Neural crest cell (in vitro differentiated cells): ENCODE measurements at regions not wholly inside any gene's neighbourhood (a gene's known extent, or its start where the extent isn't known, plus 50 kb on each side); places are given as distances from the start of the nearest gene placed in this dataset.
"Not testable (repeated sequence)": the region's sequence is repeated elsewhere in the genome, so short reads cannot be mapped to it uniquely, and the experiment has no call there.

ENCODE experiments used
- DNase-seq: peaks from one replicate; pipeline ENCODE4 v3.0.0; 2021; ENCODE audit warnings: low read depth, mixed read lengths, low spot score
- H3K27ac Mint-ChIP-seq: one replicate; pipeline ENCODE4 v1.8.0; 2021; ENCODE audit warnings: mild to moderate bottlenecking, mixed read lengths; ENCODE audit not compliant: unreplicated experiment
- H3K27me3 Mint-ChIP-seq: 2 replicates; pipeline ENCODE4 v1.8.0; 2021; ENCODE audit warnings: low read depth, mild to moderate bottlenecking, mixed read lengths
- H3K36me3 Mint-ChIP-seq: 2 replicates; pipeline ENCODE4 v1.8.0; 2021; ENCODE audit warnings: low read depth, mild to moderate bottlenecking, mixed read lengths
- H3K4me1 Mint-ChIP-seq: 2 replicates; pipeline ENCODE4 v1.8.0; 2021; ENCODE audit warnings: mixed read lengths
- H3K4me3 Mint-ChIP-seq: one replicate; pipeline ENCODE4 v1.8.0; 2021; ENCODE audit warnings: mild to moderate bottlenecking, mixed read lengths
- H3K9me3 Mint-ChIP-seq: 2 replicates; pipeline ENCODE4 v1.8.0; 2021; ENCODE audit warnings: mixed read lengths
- TF ChIP-seq, protein P1 (sequence below): fragments of 200-600 bp; sonication (generic); conservative IDR thresholded peaks from 2 replicates; pipeline ENCODE4 v1.5.0; 2021; ENCODE audit warnings: antibody characterized with exemption, mild to moderate bottlenecking

DNA sequence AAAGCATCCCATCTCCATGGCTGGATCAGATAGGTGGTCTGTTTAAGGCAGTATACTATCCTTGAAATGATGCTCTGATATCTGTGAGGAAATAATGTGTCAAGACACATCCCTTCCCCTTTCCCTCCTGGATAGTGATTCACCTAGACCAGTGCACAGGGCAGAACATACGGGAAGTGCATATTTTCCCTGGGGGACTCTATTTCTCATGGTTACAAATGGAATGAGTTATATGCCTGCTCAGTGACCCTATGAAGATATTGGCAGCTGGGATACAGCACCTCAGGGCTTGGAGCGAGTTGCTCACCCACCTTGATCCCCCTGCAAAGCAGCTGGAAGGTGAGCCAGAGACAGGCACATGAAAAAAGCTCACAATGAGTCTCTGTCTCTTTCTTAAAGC lies 67.5 kb upstream of the PRL start:
- TF ChIP-seq, protein P1, sequence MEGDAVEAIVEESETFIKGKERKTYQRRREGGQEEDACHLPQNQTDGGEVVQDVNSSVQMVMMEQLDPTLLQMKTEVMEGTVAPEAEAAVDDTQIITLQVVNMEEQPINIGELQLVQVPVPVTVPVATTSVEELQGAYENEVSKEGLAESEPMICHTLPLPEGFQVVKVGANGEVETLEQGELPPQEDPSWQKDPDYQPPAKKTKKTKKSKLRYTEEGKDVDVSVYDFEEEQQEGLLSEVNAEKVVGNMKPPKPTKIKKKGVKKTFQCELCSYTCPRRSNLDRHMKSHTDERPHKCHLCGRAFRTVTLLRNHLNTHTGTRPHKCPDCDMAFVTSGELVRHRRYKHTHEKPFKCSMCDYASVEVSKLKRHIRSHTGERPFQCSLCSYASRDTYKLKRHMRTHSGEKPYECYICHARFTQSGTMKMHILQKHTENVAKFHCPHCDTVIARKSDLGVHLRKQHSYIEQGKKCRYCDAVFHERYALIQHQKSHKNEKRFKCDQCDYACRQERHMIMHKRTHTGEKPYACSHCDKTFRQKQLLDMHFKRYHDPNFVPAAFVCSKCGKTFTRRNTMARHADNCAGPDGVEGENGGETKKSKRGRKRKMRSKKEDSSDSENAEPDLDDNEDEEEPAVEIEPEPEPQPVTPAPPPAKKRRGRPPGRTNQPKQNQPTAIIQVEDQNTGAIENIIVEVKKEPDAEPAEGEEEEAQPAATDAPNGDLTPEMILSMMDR, result no peak
- Mint-ChIP-seq H3K27ac (no peak overlapping the region), H3K4me1 (peaks cover 24% of the 10 kb centered on the region), H3K36me3 (peaks cover 5% of the 10 kb centered on the region), H3K4me3 (no peak overlapping the region), H3K27me3 (no peaks in the 10 kb centered on the region), H3K9me3 (no peaks in the 10 kb centered on the region)
- no peak for DNase-seq

DNA sequence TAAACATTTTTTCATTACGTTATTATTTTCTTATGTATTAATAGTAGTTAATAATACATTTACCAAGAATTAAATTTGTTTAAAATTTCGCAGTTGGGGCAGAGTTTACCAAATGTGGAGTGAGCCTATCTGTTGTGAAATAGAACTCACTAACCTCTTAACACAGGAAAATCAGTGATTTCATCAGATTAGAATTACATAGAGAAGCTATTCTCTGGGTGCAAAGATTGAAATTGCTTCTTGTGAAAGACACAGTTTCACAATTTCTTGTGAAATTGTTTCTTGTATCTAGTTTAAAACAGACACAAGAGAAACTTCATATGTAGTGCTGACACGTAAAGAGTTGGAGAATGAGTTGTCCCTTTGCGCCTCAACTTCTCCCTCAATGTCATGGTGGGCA lies 69.4 kb upstream of the PRL start:
- Mint-ChIP-seq H3K27me3 (no peaks in the 10 kb centered on the region), H3K27ac (no peak overlapping the region), H3K9me3 (no peaks in the 10 kb centered on the region), H3K4me3 (no peak overlapping the region), H3K4me1 (peaks cover 24% of the 10 kb centered on the region), H3K36me3 (peaks cover 9% of the 10 kb centered on the region)
- TF ChIP-seq, protein P1, result no peak
- no peak for DNase-seq

DNA sequence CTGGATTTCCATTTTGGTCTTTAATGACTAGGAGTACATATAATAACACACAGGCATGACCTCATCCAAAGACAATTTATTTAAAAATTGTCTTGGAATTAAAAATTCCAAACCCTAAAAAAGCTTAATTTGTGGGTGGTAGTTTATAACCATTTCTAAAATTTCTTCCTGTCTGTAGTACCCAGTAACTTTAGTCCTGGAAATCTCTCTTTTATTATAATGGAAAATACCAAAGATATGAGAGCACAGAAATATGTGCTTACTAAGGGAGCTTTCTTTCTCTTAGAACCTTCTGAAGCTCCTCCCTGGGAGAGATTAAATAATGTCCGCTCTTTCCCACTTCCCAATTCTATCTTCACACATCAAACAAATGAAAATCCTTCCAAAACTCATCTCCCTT lies 70.5 kb upstream of the PRL start:
- Mint-ChIP-seq H3K27ac (no peak overlapping the region), H3K36me3 (peaks cover 4% of the 10 kb centered on the region), H3K9me3 (no peaks in the 10 kb centered on the region), H3K4me3 (no peak overlapping the region), H3K27me3 (no peaks in the 10 kb centered on the region), H3K4me1 (peaks cover 18% of the 10 kb centered on the region)
- no peak for DNase-seq
- TF ChIP-seq, protein P1, result no peak

DNA sequence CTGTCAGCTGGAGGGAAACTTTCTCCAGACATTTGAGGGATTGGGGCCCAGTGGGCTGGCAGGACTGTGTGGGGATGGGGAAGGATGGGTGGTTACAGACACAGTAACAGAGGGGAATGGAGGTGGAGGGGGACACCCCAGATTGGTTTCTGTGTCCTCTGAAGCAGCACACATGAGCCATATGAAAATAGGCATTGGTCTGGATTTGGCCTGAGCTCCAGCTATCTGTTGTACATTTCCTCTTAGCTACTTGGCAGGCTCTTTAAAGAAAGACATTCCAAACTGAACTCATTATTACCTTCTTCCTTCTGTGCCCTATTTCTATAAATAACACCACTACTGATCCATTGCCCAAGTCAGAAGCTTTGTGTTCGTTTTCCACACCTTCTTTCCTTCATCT lies 72.0 kb upstream of the PRL start:
- Mint-ChIP-seq H3K4me1 (peaks cover 4% of the 10 kb centered on the region), H3K4me3 (no peak overlapping the region), H3K9me3 (no peaks in the 10 kb centered on the region), H3K27ac (no peak overlapping the region), H3K36me3 (peaks cover 7% of the 10 kb centered on the region), H3K27me3 (no peaks in the 10 kb centered on the region)
- TF ChIP-seq, protein P1, result no peak
- no peak for DNase-seq

DNA sequence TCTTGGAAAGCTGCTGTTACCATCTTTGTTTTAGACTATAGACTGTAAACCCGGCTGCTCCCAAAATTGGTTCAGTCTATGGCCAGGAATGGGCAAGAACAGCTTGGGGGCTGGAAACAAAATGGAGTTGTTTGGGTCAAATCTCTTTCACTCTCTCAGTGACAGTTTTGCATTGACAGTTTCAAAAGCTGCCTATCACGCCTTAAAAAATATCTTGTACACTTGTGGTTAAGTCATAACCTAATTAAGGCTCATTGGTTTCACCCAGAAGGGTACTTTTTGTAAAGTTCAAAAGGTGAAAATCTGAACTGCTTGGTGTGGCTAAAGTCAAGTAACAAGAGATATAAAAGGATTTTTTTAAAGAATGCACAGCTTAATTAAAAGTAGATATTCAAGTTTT lies 76.1 kb upstream of the PRL start:
- TF ChIP-seq, protein P1, result no peak
- DNase-seq, result no peak
- peaks cover 10% of the 10 kb centered on the region for H3K9me3 Mint-ChIP-seq
- H3K27me3 Mint-ChIP-seq, result no peaks in the 10 kb centered on the region
- no peak overlapping the region for H3K4me3 Mint-ChIP-seq
- H3K27ac Mint-ChIP-seq, result no peak overlapping the region
- H3K36me3 Mint-ChIP-seq, result peaks cover 19% of the 10 kb centered on the region
- no peaks in the 10 kb centered on the region for H3K4me1 Mint-ChIP-seq

DNA sequence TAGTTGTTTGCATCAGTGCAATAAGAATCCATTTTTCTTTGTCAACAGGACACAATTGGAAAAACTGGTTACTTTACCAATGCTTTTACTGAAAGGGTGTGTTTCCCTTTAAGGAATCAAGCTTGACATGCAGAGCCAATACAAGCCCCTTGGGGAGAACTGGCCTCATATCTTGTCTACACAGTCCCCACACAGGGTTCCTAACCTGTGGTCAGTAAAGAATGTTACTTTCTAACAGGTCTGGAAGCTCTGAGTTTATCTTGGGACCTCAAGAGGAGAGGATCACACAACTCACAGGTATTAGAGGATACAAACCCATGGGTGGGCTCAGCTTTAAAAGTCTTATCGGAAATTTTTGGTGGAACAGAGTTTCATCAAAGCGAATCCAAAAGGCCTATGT lies 78.1 kb upstream of the PRL start:
- not testable (repeated sequence) for H3K4me1 Mint-ChIP-seq, H3K27me3 Mint-ChIP-seq, H3K4me3 Mint-ChIP-seq, DNase-seq, H3K27ac Mint-ChIP-seq
- H3K9me3 Mint-ChIP-seq, result peaks cover 13% of the 10 kb centered on the region
- H3K36me3 Mint-ChIP-seq, result peaks cover 22% of the 10 kb centered on the region

DNA sequence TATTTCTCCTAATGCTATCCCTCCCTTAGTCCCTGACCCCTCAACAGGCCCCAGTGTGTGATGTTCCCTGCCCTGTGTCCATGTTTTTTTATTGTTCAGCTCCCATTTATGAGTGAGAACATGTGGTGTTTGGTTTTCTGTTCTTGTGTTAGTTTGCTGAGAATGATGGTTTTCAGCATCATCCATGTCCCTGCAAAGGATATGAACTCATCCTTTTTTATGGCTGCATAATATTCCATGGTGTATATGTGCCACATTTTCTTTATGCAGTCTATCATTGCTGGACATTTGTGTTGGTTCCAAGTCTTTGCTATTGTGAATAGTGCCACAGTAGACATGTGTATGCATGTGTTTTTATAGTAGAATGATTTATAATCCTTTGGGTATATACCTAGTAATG lies 79.5 kb upstream of the PRL start:
- not testable (repeated sequence) for H3K27me3 Mint-ChIP-seq, H3K27ac Mint-ChIP-seq

DNA sequence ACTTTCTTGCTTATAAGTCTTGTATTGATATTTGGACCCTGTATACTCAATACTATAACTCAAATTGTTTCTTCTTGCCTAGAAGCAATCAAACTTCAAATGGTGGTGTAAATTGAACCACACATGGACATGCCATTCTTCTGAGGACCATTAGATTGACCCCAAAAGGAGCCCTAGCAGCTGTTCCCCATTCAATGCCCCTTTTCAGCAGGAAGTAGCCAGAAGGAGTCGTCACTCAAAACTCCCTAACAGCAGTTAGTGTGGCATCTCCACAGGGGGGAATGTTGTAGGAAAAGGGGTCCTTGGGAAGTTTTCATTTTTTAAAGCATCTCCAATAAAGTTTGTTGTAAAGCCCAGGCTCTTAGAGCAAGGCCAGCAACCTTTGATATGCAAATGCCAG lies 81.7 kb upstream of the PRL start:
- not testable (repeated sequence) for DNase-seq, H3K4me3 Mint-ChIP-seq, H3K27me3 Mint-ChIP-seq, H3K27ac Mint-ChIP-seq
- Mint-ChIP-seq H3K9me3 (peaks cover 13% of the 10 kb centered on the region), H3K36me3 (peaks cover 16% of the 10 kb centered on the region), H3K4me1 (peaks cover 12% of the 10 kb centered on the region)

More for the DNA sequence above, 79.5 kb upstream of the PRL start:
- not testable (repeated sequence) for H3K4me3 Mint-ChIP-seq, DNase-seq, H3K4me1 Mint-ChIP-seq
- peaks cover 13% of the 10 kb centered on the region for H3K9me3 Mint-ChIP-seq
- H3K36me3 Mint-ChIP-seq, result peaks cover 18% of the 10 kb centered on the region
